Kidney (tissue), 13 donors: ENCODE measurements at regions not wholly inside any gene's neighbourhood (a gene's known extent, or its start where the extent isn't known, plus 50 kb on each side); places are given as distances from the start of the nearest gene placed in this dataset.
A peak's percentile ranks its signal among the peaks of the same experiment; 100 is the strongest.

Source experiments
- DNase-seq, 5 donors: peaks; one replicate each; pipeline ENCODE4 v3.0.0-alpha.2; 2013 to 2020
- FAIRE-seq: peaks from 2 replicates; lab custom pipeline; 2012; peaks lifted over from hg19 to GRCh38; lab: Jason Lieb, UNC
- H3K27ac ChIP-seq, 2 donors: one replicate each; pipeline ENCODE4 v1.7.0; 2013; ENCODE audit warnings: low read depth in 2 of 2, low read length in 2 of 2, inconsistent platforms in 1 of 2
- H3K27me3 ChIP-seq: one replicate; pipeline ENCODE4 v1.7.1; 2013; ENCODE audit warnings: low read length, inconsistent platforms; ENCODE audit not compliant: control insufficient read depth, insufficient read depth
- H3K36me3 ChIP-seq, 3 donors: one replicate each; pipeline versions ENCODE4 v1.7.0 to v1.7.1; 2013; ENCODE audit warnings: low read length in 3 of 3, control low read depth in 1 of 3, inconsistent platforms in 1 of 3; ENCODE audit not compliant: insufficient read depth in 3 of 3, control insufficient read depth in 2 of 3
- H3K4me1 ChIP-seq, 3 donors: one replicate each; pipeline versions ENCODE4 v1.7.0 to v1.7.1; 2013; ENCODE audit warnings: low read length in 3 of 3, inconsistent platforms in 1 of 3, low read depth in 1 of 3; ENCODE audit not compliant: control insufficient read depth in 2 of 3, insufficient read depth in 2 of 3
- H3K4me3 ChIP-seq, 3 donors: one replicate each; pipeline versions ENCODE4 v1.7.0 to v1.8.1; 2013; ENCODE audit warnings: low read length in 3 of 3, control low read depth in 1 of 3, inconsistent platforms in 1 of 3
- H3K9ac ChIP-seq, 3 donors: one replicate each; pipeline versions ENCODE4 v1.7.0 to v1.7.1; 2013; ENCODE audit warnings: low read length in 3 of 3, control low read depth in 1 of 3, inconsistent platforms in 1 of 3
- H3K9me3 ChIP-seq, 3 donors: one replicate each; pipeline versions ENCODE4 v1.7.0 to v1.7.1; 2013; ENCODE audit warnings: low read length in 3 of 3, control low read depth in 1 of 3, inconsistent platforms in 1 of 3; ENCODE audit not compliant: control insufficient read depth in 2 of 3, insufficient read depth in 1 of 3
- intact Hi-C: fragments of 100-400 bp; cut with DNase I; formaldehyde crosslinking; loops from one replicate; pipeline ENCODE4 v1.11.1; 2022
- TF ChIP-seq, protein P1 (sequence below): IDR thresholded peaks from 3 replicates; pipeline ENCODE4 v1.5.1; 2012; ENCODE audit warnings: mild to moderate bottlenecking, moderate library complexity, borderline replicate concordance; ENCODE audit not compliant: insufficient read depth; ENCODE audit errors: extremely low read depth
- donor health status: control.
- donor health status: control.
- donor health status: control.
- donor health status: control.
- donor health status: control.
- donor health status: DM: yes; HTN: yes; CAD: no.
- donor health status: Normal renal cell carcinoma (clear cell type).

DNA sequence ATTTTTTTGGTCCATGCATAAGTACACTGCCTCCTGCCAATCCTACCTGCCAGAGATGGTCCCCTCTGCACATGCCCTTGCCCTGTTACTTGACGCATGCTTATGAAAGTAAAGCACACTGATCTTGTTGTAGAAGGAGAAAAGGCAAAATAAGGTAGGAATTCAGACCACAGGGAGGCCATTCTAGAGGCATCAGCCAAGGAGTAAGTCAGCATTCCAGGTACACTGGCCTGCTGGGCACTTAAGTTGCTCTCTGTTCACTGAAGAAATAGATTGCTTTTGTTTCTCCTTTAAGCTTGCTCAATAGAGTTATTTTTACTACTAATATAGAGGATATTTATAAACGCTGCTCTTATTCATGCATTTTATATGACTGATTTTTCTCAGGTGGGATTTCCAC lies 604.4 kb downstream of the TDRD15 start:
- FAIRE-seq (no peak), DNase-seq (no peak)
- H3K9ac ChIP-seq = no peak overlapping the region
- H3K36me3 ChIP-seq = no peaks in the 10 kb centered on the region
- intact Hi-C loops = no loop called here
- no peak overlapping the region for H3K4me3 ChIP-seq
- no peaks in the 10 kb centered on the region for H3K9me3 ChIP-seq
- no peaks in the 10 kb centered on the region for H3K27me3 ChIP-seq
- H3K27ac ChIP-seq = no peak overlapping the region
- TF ChIP-seq, protein P1, sequence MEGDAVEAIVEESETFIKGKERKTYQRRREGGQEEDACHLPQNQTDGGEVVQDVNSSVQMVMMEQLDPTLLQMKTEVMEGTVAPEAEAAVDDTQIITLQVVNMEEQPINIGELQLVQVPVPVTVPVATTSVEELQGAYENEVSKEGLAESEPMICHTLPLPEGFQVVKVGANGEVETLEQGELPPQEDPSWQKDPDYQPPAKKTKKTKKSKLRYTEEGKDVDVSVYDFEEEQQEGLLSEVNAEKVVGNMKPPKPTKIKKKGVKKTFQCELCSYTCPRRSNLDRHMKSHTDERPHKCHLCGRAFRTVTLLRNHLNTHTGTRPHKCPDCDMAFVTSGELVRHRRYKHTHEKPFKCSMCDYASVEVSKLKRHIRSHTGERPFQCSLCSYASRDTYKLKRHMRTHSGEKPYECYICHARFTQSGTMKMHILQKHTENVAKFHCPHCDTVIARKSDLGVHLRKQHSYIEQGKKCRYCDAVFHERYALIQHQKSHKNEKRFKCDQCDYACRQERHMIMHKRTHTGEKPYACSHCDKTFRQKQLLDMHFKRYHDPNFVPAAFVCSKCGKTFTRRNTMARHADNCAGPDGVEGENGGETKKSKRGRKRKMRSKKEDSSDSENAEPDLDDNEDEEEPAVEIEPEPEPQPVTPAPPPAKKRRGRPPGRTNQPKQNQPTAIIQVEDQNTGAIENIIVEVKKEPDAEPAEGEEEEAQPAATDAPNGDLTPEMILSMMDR = no peak
- H3K4me1 ChIP-seq = no peaks in the 10 kb centered on the region

DNA sequence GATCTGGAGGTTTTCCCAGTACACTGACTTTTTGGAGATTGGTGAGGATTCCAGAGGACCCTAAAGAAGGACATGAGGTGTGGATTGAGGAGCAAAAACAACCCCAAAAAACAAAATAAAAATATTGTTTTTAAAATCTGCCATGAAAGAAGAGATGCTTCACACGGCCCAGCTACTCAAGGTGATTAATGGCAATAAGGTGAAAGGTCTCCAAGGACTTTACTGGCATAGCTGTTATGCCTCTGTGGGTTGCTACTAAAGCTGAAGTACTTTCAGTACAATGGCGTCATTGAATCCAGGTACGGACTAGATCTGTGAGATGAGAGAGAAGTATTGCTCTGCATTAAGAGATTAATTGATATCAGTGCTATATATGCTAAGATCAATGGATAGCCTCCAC lies 606.4 kb downstream of the TDRD15 start:
- Histone ChIP-seq H3K9me3 (no peaks in the 10 kb centered on the region), H3K27me3 (no peaks in the 10 kb centered on the region), H3K36me3 (no peaks in the 10 kb centered on the region), H3K4me1 (no peaks in the 10 kb centered on the region), H3K4me3 (no peak overlapping the region), H3K9ac (no peak overlapping the region), H3K27ac (no peak overlapping the region)
- intact Hi-C loops = no loop called here
- DNase-seq (peak in 2 of 5 donors; percentile 50 to 68), FAIRE-seq (no peak)
- TF ChIP-seq, protein P1 = no peak

DNA sequence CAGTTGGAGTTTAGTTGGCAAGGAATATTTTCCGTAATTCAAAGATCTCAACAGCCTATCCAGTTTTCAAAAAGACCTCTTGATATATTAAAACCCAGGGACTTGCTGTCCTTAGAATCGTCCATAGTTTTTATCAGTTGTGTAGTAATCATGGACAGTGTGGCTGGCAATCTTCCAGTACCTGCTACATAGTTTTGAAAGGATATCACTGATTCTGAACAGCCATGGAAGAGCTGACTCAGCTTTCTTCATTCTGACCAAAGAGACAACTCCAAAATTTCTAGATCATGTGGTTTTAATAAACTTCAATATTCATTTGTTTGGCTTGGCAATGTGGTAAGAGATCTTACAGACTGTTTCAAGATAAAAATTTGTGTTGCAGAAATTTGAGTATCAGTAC lies 616.7 kb downstream of the TDRD15 start:
- no peak overlapping the region for H3K27ac ChIP-seq
- intact Hi-C loops = no loop called here
- DNase-seq (no peak), FAIRE-seq (no peak)
- no peaks in the 10 kb centered on the region for H3K27me3 ChIP-seq
- TF ChIP-seq, protein P1 = no peak
- H3K9ac ChIP-seq = no peak overlapping the region
- H3K36me3 ChIP-seq = no peaks in the 10 kb centered on the region
- no peak overlapping the region for H3K4me3 ChIP-seq
- H3K9me3 ChIP-seq = no peaks in the 10 kb centered on the region
- no peaks in the 10 kb centered on the region for H3K4me1 ChIP-seq

DNA sequence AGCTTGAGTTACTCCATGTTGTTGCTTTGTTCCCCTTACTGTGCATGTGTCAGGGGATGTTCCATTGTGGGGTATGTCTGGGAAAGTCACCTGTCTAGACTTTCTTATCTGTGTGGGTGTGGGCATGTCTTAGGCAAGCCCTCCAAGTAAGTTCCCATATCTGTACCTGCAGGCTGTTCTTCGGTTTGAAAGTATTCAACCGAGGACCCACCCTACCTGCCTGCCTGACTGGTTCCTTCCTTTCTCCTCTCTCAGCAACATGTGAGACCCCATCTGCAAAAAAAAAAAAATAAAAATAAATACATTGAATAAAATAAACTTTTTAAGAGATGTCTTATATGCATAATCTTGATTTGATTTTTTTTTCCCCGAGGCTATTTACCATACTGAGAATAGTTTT lies 622.7 kb downstream of the TDRD15 start:
- H3K9ac ChIP-seq = no peak overlapping the region
- no peaks in the 10 kb centered on the region for H3K4me1 ChIP-seq
- TF ChIP-seq, protein P1 = no peak
- no peaks in the 10 kb centered on the region for H3K9me3 ChIP-seq
- FAIRE-seq (no peak), DNase-seq (no peak)
- no peaks in the 10 kb centered on the region for H3K27me3 ChIP-seq
- H3K4me3 ChIP-seq = no peak overlapping the region
- H3K36me3 ChIP-seq = no peaks in the 10 kb centered on the region
- intact Hi-C loops = no loop called here
- no peak overlapping the region for H3K27ac ChIP-seq
